A172 (cell line): ENCODE measurements at regions not wholly inside any gene's neighbourhood (a gene's known extent, or its start where the extent isn't known, plus 50 kb on each side); places are given as distances from the start of the nearest gene placed in this dataset.

Source experiments
- DNase-seq: peaks from one replicate; pipeline ENCODE4 v3.0.0-alpha.2; 2015; ENCODE audit warnings: low spot score

DNA sequence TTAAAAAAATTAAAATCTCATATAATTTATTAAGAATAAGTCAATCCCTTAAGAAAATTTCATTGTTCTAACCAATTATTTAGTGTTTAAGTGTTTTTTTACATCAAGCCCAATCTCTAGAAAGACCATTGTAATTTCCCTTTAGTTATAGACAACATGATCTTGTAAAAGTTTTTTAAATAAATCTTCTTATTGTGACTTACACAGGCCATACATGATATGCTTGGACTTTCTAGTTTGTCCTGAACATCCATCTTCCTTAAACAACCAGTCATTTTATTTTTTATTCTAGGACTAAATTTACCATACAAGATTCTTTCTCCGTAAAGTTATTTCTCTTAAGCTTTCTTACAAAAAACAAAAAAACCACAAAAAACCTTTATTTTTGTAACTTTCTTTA, 126.5 kb upstream of the MAST4 start:
- no peak for DNase-seq

DNA sequence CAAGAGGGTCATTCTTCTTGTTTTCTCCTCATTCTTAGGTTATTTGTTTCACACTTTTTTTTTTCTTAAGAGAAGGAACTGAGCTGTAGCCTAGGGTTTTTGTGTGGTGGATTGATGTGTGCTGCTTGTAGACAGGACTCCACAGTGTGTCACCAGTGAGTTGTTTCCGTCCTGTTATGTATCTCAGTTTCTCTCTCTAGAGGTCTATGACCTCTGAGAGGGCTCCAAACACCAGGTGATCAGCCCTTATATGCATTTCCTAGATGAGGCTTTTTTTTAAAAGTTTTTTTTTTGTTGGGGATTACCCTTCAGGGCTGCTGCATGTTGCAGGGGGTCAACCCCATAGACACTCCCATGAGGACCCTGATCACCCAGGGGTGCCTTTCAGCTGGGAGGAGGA, 124.2 kb upstream of the MAST4 start:
- DNase-seq, result no peak

DNA sequence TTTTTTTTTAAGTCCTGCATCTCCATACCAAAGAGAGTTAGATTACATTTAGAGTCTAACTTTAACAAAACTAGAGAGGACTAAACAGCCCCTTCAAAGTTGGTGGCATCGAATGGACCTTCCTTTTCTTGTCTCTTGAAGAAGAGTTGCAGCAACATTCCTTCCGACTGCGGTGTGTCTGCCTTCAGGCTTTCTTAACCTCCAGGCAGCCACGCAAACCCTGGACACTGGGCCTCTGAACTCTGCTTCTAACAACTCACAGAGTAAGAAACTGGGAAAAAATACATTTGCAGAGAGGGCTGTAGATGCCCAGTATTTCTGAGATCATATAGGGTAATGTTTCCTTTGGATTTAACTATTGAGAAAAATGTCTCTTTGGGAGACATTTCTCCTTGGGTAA, 120.5 kb upstream of the MAST4 start:
- DNase-seq, result no peak

DNA sequence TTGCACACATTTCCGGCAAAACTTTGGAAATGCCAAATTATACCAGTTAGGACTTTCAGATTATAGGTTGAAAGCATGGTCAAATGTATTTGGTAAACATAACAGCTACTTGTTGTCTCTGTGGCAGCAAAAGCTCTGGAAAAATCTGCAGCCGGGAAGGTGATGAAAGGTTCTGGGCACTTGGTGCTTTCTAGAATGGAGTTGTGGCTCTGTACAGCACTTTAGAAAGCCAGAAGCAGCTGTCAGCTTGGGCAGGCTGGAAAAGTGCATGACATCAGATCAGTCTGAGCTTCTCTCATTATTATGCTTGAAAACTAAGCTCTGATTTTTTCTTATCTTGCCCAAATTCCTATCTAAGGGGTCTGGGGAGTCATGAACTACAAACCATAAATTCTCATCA, 118.6 kb upstream of the MAST4 start:
- no peak for DNase-seq

DNA sequence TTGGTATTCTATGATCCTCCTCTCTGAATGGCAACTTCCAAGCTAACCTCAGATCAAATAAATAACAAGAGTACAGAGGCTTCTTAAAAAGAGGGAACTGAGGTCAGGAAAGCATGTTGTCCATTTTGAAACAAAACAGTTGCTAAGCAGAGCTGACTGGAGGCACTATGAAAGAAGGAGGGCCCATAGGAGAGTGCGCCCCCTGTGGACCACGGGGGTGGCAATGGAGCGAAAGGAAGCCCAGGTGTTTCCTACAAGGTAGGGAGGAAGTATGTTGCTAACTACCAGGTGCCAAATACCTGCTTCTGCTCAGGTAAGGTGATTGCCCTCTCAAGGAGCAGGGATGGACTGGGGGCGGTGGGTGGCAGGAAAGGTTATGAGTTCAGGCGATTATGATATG, 101.8 kb upstream of the MAST4 start:
- no peak for DNase-seq

DNA sequence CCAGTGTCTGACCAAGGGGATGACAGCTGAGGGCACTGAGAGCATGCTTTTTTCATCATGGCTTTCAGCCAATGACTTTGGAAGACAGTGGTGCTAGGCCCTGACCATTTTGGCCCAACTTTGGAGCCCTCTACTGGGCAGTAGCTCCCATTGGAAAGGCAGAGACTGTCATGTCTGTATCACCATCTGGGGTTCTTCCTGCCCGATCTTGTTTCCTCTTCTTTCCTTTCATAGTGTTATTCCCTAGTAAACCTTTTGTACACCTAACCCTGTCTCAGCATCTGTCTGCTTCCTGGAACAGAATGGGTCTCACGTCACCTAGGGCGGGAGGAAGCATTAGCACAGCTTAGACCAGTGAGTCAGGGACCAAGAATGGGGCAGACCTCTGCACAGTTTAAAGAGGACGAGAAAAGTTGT, 97.4 kb upstream of the MAST4 start:
- DNase-seq, result peak; percentile 12

DNA sequence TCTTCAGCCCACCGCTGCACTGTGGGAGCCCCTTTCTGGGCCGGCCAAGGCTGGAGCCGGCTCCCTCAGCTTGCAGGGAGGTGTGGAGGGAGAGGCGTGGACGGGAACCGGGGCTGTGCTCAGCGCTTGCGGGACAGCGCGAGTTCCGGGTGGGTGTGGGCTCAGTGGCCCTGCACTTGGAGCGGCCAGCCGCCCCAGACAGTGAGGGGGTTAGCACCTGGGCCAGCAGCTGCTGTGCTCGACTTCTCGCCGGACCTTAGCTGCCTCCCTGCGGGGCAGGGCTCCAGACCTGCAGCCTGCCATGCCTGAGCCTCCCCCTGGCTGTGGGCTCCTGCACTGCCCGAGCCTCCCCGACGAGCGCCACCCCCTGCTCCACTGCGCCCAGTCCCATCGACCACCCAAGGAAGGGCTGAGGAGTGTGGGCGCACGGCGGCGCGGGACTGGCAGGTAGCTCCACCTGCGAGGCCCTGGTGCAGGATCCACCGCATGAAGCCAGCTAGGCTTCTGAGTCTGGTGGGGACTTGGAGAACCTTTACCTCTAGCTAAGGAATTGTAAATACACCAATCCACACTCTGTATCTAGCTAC, 92.9 kb upstream of the MAST4 start:
- DNase-seq, result no peak

DNA sequence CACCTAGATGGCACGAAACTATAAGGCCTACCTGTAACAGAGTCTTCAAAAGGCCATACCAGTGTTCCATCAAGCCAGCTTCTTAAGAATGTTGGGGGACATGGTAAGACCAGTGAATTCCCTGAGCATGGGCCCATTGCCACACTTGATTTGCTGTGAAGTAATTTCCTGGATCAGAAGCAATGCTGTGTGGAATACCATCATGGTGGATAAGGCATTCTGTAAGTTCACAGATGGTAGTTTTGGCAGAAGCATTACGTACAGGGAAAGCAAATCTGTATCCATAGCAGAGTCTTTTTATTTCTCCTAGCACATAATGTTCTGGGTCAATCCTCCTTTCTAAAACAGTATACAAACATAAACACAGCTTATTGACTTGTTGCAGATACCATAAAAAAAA, 89.1 kb upstream of the MAST4 start:
- no peak for DNase-seq

DNA sequence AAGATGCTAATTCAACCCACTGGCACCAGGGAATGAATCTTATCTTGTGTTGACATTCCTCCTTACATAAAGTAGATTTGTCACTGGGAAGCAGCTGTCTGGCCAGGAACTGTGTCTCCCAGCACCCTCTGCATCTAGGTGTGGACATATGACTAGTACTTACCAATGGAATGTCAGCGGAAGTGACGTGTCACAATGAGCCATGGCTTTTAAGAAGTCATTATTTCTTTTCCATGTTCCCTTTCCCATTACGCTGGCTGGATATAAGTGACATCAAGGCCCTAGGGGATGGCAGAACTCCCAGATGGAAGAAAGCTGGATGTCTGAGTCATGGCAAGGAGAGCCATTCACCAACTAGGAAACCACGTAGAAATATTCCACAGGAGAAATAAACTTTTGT, 84.7 kb upstream of the MAST4 start:
- peak; percentile 40 for DNase-seq

DNA sequence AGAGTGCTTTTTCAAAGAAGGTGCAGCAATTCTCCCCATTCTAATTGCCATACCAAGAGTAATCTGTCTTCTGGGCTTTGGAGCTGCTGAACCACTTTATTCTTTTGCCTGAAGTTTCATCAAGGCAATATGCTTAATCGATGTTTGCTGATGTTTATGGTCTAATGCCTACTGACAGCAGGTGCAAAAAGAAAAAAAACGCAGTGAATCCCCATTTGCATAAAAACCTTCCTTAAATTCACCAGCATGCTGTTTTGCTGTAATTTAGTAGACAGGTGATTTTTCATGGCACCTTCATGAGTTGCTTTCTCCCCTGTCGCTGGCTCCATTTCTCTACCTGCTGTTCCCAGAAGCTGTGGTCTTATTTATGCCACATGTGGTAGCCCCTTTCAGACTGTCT, 83.1 kb upstream of the MAST4 start:
- no peak for DNase-seq

DNA sequence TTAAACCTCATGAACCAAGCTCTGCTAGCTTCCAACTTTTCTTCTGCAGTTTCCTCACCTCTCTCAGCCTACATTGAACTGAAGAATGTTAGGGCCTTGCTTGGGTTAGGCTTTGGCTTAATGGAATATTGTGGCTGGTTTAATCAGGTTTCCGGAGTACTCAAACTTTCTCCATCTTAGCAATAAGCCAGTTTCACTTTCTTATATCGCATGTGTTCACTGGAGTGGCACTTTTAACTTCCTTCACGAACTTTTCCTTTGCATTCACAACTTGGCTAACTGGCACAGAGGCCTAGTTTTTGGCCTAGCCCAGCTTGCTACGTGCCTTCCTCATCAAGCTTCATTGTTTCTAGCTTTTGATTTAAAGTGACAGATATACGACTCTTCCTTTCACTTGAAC, 81.0 kb upstream of the MAST4 start:
- DNase-seq, result no peak

DNA sequence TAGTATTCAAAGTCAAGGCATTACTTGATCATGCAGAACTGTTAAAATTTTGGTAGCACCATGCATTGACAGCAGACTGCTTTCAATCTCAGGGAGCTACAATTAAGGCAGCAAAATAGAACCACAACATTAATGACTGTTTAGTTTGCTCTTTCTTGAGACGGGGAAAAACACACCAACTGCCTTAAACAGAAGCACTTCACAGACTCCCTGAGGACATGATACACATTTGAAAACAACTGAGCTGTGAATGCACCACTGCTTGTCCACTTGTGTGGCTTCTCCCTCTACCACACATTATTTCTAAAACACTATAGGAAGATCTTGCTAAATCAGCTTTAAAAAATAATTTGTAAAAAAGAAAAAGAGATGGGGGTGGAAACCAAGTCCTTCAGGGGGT, 79.6 kb upstream of the MAST4 start:
- DNase-seq, result no peak

DNA sequence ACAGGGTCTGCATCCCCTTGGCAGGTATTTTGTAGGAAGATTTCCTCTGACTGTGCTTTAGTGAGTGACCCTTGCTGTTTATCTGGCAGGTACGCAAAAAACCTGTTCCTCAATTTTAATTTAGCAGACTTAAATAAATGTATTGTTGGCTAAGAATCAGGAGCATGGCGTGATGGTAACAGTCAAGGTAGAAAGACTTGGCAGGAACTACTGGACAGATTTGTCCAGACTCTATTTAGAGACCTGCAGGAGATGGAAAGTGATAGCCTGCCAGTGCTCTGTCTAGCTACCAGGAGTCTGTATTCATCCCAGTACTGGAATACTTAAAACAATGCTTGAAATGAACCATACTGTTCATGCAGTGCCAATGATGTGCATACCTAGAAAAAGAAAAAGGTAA, 78.8 kb upstream of the MAST4 start:
- DNase-seq, result no peak

DNA sequence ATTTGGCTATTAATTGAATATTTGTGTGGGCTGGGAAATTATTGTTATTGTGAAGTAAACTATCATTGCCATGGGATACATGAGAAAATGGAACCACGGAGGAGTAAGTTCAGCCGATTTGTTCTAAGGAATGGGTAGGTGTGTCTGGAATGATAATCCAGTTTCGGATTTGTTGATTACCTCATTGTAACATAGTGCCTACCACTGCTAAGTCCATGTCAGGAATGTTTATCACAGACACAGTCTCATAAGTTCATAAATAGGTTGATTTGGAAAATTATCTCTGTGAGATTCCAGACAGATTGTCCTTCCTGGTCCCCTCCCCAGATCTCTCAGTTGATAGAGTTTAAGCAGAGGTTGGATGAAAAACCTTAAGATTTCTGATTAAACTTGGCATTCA, 78.1 kb upstream of the MAST4 start:
- DNase-seq, result no peak

DNA sequence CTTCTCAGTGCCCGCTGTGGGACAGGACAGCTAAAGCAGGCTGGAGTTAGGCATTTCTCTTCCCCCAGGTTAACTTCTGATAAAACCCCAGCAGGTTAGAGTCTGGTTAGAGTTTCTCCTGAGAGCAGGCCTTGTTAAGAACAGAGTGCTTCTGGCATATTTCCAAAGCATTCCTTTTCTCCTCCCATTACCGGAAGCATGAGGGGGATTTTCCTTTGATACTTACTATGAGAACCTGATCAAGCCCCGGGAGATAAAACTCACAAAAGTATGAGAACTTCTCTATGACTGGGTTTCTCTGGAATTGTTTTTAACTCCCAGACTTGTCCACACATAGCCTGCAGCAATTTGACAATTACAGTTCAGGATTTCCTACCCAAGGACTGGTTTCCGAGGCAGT, 77.4 kb upstream of the MAST4 start:
- no peak for DNase-seq

DNA sequence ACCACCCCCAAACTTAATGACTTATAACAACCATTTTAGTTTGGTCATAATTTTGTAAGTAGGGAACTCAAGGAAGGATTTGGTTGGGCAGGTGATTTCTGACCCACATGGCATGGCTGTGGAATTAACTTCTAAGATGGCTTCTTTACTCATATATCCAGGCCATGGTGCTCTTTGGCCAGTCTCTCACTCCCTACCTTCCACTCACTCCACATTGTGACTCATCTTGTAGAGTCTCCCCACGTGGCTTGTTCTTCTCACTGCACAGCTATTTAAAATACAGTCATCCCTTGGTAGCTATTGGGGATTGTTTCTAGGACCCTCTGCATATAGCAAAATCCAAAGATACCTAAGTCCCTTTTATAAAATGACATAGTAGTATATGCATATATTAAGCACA, 76.6 kb upstream of the MAST4 start:
- DNase-seq, result no peak

DNA sequence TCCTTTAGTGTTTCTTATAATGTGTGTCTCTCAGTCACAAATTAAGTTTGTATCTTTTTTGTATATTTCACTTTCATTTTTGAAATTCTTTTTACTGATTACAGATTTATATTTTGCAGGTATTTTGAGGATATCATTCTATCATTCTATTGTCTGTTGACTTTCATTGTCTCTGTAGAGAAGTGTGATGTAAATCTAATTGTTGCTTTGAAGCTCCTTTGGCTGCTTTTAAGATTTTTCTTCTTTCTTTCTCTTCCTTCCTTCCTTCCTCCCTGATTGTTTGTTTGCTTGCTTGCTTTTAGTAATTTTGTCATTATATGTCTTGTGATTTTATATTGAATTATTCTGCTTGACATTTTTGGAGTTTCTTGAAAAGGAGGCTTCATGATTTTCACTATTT, 75.3 kb upstream of the MAST4 start:
- DNase-seq, result no peak

DNA sequence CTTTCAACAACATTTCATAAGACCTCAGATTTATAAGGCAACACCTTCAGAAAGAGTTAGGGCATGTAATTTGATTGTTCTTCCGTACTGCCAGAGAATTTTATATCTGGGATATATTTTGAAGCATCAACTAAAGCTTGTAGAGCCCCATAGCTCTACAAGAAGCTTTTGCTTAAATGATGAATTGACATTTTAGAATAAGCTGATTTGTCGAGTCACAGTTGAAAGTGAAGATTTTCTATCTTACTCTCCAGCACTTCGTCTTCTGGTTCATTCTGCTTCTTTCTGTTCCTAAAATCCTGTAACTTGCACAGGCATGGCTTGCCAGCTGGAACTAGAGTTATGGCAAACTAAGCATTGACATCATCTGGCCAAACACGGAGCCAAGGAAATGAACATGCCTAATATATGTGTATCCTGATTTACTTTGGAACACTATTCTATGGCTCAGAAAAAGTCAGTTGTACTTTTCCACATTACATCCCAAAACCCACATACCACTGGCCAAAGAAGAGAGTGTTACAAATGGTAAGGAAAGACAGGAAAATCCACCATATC, 68.6 kb upstream of the MAST4 start:
- DNase-seq, result no peak

DNA sequence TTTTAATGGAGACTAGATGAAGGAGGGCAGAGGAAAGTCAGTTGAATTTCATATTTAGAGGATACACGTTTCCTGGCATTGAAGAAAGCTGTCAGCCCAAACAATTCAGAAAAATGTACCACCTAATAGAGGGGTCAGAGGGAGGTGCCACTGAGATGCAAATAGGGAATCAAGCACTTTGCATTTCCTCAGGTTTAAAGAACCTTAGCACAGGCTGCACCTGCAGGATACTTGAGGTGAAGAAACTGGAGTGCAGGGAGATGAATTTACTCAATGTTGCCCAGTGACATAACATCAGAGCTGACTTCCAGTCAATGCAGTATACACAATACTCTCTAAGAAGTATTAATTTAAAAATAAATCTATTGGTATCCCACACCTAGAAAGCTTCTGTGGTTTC, 67.0 kb upstream of the MAST4 start:
- DNase-seq, result no peak

DNA sequence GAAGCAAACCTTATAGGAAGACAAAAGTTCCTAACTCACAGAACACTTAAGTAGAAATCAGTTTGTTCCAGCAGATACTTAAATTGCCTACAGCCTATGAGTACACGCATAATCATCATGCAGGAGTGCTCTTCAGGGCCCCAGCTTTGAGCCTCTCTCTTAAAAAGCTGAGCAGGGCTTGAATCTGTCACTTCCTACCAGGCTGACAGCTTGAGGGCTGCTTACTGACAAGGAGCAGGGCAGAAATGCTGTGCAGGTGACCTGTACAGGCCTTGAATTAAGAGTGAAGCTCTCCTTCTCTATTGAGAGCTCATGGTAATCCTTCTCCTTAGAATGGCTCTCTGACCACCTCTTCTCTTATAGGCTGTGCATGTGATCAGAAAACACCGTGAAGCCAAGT, 66.5 kb upstream of the MAST4 start:
- no peak for DNase-seq

DNA sequence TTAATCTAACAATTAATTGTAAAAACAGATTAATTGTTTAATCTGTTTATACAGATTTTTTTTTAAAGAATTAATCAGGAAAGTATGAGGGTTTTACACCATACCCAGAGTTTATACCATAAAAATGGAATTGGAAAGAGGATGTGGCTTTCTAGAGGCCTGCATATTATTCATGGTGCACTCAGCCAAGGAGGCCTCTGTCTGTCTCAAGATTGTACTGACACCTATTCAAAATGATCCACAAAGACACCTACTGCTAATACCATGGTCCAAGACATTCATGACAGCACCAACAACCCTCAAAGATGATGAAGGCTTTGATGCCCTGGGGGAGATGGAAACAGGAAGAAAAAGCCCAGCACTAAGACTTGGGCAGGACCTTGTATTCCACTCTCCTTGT, 58.1 kb upstream of the MAST4 start:
- no peak for DNase-seq

DNA sequence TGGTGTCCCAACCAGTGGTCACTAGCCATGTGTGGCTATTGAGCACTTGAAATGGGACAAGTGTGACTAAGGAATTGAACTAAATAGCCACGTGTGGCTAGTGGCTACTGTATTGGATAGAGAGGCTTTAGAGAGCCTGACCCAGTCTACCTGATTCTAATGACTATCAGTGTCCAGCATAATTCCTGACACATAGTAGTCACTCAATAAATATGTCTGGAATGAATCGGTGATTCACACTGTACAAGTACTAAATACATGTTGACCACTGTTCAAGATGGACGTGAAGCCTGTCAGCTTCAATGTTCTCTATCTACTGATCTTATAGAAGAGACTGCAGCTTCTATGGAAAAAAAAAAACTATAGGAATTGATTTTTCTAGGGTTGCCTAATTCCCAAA, 57.7 kb upstream of the MAST4 start:
- DNase-seq, result peak; percentile 5

DNA sequence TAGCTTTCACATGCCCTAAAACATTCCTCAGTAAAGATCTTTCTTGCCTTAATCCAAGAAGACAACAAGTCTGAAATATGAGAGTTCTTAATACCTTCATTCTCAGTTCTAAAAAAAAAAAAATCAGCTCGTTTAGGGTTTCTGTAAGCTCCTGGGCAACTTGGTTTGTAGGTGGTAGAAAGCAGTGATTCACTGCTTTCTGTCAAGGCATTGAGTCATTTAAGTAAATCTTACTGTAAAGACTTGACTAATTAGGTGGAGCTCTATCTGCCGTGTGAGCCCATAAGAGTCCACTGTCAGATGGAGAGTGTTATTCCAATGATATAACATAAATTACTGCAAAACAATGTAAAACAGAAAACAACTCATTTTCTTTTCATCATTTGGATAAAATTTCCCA, 56.1 kb upstream of the MAST4 start:
- no peak for DNase-seq

DNA sequence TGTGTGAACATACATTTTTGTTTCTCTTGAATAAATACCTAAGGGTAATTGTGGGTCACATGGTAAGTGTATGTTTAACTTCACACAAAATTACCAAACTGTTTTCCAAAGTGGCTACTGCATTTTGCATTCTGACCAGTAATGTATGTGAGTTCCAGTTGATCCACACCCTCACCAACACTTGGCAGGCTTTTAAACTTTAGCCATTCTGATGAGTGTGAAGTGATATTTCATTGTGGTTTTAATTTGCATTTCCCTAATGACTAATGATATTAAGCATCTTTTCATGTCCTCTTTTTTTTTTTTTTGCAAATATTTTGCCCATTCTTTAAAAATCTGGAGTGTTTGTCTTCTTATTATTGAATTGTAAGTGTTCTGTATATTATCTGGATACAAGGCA, 53.5 kb upstream of the MAST4 start:
- no peak for DNase-seq
